ENCODE measurements at regions not wholly inside any gene's neighbourhood (a gene's known extent, or its start where the extent isn't known, plus 50 kb on each side); places are given as distances from the start of the nearest gene placed in this dataset.

- no peak for TF ChIP-seq TOX (CRISPR knock-in tag; IDR thresholded peaks at IDR 0.05; ENCODE audit: borderline replicate concordance)
- TF ChIP-seq RARB (CRISPR knock-in tag; IDR thresholded peaks at IDR 0.05): no peak
- TF ChIP-seq PATZ1 (CRISPR knock-in tag; IDR thresholded peaks at IDR 0.05; ENCODE audit: borderline replicate concordance): no peak
- TF ChIP-seq CREB5 (CRISPR knock-in tag; IDR thresholded peaks at IDR 0.05; ENCODE audit: low read depth): no peak
These were observed 103.0 kb upstream of the CARD11 start for GRCh38 chr7:3146571-3147226.

Data from SK-N-SH treated with all-trans-retinoic acid at 6 μM for 48 hours (cell line).